SKM-1 treated with dmso at 0.1 percent for 144 hours (cell line): ENCODE measurements at regions not wholly inside any gene's neighbourhood (a gene's known extent, or its start where the extent isn't known, plus 50 kb on each side); places are given as distances from the start of the nearest gene placed in this dataset.

Experiments
- DNase-seq: peaks from one replicate; lab custom pipeline; 2025; ENCODE audit not compliant: unreplicated experiment; lab: John Stamatoyannopoulos, UW

- DNase-seq = no peak
Measured at GRCh38 chr13:111551204-111551820, 230.9 kb downstream of the TEX29 start.

- DNase-seq = no peak
Measured at GRCh38 chr13:111552891-111553655, 232.6 kb downstream of the TEX29 start.

- DNase-seq = no peak
Measured at GRCh38 chr13:111554539-111555267, 234.3 kb downstream of the TEX29 start.

- DNase-seq = no peak
Measured at GRCh38 chr13:111555268-111555808, 234.9 kb downstream of the TEX29 start.

- DNase-seq = no peak
Measured at GRCh38 chr13:111555903-111556302, 235.5 kb downstream of the TEX29 start.

GRCh38 chr13:111556496-111556895 is 236.1 kb downstream of the TEX29 start:
- no peak for DNase-seq

- no peak for DNase-seq
Measured at GRCh38 chr13:111557921-111558699, 237.7 kb downstream of the TEX29 start.

GRCh38 chr13:111558700-111559088 is 238.3 kb downstream of the TEX29 start:
- no peak for DNase-seq

GRCh38 chr13:111559612-111560403 is 239.4 kb downstream of the TEX29 start:
- DNase-seq = no peak

- DNase-seq = no peak
Measured at GRCh38 chr13:111561091-111561781, 240.8 kb downstream of the TEX29 start.

GRCh38 chr13:111562716-111563115 is 242.3 kb downstream of the TEX29 start:
- DNase-seq = no peak

GRCh38 chr13:111564606-111565005 is 244.2 kb downstream of the TEX29 start:
- DNase-seq = no peak

- DNase-seq = no peak
Measured at GRCh38 chr13:111565400-111565799, 245.0 kb downstream of the TEX29 start.

- no peak for DNase-seq
Measured at GRCh38 chr13:111566567-111566966, 246.1 kb downstream of the TEX29 start.

- no peak for DNase-seq
Measured at GRCh38 chr13:111567637-111568036, 247.2 kb downstream of the TEX29 start.

GRCh38 chr13:111568290-111568689 is 247.8 kb downstream of the TEX29 start:
- no peak for DNase-seq

GRCh38 chr13:111570911-111571310 is 250.5 kb downstream of the TEX29 start:
- no peak for DNase-seq

GRCh38 chr13:111572956-111573761 is 252.7 kb downstream of the TEX29 start:
- DNase-seq = no peak

- no peak for DNase-seq
Measured at GRCh38 chr13:111573801-111574200, 253.4 kb downstream of the TEX29 start.
